NCI-H1417 (cell line): ENCODE measurements at regions not wholly inside any gene's neighbourhood (a gene's known extent, or its start where the extent isn't known, plus 50 kb on each side); places are given as distances from the start of the nearest gene placed in this dataset.
"Not testable (repeated sequence)": the region's sequence is repeated elsewhere in the genome, so short reads cannot be mapped to it uniquely, and the experiment has no call there.

Source experiments
- DNase-seq, 3 experiments: peaks; one replicate each; lab custom pipeline; 2025; lab: John Stamatoyannopoulos, UW

DNA sequence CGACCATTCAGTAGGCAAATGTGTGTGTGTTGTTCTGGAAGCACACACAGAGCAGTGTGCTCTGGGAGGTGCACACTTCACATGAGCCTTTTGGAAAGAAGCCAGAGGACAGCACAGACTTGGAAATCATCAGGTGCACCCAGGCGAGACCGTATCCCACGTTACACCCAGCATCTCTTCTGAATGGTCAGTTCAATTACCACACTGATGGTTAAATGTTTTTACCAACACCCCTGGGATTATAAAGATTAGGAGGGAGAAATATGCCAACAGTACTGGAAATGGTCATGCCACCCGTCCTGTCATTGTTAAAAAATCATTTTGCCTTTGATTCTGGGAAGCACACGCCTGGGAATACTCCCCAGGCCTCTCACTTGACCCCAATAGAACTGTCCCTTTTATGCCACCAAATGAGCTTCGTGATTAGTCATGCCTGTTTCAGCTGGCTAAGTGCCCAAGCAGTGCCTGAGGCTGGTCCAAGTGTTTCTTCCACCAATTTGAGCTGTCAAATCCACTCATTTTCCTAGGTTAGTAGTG lies 183.7 kb downstream of the NRP2 start:
- DNase-seq, result peak; percentile 80 to 95 (median 85)

DNA sequence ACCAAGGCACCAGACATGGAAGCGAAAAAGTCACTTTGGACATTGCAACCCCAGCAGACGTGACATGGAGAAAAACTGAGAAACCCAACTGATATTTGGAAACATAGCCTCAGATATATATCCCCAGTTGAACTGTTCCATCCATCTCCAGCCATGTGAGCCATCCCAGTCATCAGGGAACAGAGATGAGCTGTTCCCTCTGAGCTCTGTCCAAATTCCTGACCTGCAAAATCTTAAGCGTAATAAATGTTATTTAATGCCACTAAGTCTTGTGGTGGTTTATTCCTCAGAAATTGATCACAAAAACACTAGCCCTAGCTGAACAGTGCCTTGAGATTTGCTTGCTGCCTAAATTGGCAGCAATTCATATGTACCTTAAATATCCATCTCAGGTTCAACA lies 182.8 kb downstream of the NRP2 start:
- no peak for DNase-seq

DNA sequence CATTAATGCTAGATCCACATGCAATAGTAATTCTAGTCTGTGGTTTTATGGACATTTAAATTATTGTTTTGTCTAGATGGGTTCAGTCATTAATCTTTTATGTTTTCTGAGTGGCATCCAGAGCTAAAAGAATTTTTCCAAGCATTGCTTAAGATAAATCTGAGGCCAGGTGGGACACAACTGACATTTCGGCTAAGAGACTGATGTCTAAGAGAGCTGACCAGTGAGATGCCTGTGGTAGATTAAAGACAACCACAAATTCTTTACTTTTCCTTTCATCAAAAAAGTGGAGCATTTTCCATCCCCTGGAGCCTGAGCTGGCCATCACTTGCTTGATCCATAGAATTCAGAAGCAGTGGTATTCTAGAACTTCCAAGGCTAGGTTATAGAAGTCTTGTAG lies 182.2 kb downstream of the NRP2 start:
- DNase-seq, result no peak

DNA sequence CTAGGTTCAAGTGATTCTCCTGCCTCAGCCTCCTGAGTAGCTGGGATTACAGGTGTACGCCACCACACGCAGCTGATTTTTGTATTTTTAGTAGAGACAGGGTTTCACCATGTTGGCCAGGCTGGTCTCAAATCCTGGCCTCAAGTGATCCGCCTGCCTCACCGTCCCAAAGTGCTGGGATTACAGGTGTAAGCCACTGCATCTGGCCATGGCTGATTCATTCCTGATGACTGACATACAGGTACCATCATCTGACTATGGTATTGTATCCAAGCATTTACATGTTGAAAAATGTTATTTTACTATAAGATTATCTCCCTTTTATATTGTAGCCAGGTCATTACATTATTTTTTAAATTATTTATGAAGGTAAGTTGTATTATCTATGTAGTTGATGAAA lies 180.5 kb downstream of the NRP2 start:
- DNase-seq, result not testable (repeated sequence)

DNA sequence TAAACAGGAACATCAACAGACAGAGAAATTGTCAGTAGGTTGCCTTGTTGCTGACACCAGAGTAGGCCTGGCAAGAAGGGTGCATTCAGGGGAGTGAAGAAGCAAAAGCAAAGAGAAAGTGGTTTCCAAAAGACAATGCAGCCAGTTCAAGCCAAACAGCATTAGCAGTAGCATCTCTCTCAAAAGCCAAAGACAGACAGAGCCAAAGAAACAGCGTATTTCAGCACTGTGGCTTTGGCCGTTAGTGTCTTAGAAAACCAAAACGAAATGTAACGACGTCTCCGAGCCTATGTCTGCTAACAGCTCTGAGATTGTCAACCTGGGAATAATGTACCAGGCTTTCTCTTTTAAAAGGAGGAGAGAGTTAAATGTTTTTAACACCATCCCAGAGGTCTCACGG lies 178.6 kb downstream of the NRP2 start:
- DNase-seq, result no peak

DNA sequence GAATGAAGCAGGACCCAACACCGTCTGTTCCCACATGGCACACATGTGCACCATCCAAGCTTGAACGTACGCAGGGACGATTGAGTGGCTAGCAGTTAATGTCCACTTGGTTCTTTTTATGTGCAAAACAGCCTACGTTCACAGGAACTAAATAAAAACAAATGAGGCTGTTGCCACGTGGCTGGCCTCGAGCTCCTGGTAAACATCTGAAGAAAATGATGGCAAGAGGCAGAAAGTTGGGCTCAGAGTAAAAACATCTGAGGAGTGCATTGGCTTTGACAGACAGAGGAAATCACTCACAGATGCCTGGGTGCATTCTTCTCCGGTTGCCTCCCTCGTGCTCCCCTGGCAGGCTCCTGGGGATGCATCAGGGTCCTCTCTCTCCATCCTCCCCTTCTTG lies 177.9 kb downstream of the NRP2 start:
- no peak for DNase-seq

DNA sequence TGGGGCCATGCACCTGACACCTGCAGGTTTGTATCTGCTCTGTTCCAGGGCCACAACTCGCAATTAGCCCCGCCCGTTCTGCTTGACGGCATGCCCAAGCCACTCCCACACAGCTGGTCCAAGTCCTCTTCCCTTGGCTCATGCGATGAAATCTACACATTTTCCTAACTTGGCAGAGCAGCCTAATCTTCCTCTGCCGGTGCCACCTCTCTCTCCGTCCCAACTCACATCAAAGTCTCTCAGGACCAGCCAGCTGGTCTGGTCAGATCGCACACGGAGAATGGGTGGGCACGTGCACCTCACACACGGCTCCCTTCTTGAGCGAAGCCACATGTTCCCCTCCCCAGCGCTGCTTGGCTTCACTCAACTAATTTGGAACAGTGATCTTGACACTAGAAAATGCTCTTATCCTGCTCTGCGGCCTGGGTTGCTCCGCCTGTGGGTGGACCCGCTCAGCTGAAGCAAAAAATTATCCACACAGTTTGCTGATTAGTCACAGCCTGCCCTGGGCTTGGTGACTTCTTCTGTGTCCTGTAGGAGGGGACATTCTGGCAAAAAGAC lies 176.7 kb downstream of the NRP2 start:
- DNase-seq, result peak in 1 of 3 experiments; percentile 49

DNA sequence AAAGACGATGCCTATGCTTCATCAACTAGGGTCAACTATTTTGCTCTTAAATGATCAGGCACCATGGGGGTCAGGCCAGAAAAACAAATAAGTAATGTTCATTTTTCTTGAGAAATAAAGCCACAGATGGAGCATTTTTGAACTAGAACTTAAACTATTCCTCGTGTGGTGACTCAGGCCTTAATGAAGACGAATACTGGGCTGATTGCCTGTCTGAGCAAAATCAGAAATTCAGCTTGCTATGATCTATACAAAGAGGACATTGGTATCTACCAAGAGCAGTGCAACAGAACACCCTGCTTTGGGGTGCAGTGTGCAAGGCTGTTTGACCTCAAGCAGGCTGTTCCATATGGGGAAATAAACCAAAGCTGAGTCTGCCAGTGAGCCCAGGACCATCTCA lies 176.0 kb downstream of the NRP2 start:
- no peak for DNase-seq

DNA sequence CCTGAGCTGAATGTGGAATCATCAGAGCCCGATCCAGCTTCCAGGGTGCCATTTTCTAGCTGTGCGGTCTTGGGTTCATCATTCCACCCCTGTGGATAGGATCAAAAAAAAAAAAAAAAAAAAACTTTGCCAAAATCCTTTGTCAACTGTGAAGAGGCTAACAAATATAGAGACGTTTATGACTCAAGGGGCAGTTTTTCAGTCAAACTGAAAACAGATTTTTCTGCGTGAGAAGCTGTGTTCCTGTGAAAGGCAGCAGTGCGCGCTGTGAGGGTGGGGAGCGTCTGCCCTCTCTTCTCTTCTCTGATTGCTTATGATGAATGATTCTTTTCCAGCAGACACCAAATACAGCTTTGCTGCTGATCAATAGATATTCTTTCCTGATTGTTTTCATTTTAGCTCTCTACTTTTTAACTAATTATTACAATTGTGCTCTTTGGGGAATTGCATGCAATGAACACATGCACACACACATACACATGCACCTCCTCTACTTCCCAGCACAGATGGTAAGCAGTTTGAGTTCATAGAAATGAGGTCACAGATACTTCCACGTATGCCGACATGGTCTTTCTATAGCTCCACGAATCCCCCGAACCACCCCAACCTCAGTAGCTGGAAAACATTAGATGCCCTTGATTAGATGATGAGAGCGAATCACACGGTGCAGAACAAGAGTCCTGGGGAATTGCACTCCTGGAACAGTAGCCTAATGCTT lies 175.4 kb downstream of the NRP2 start:
- DNase-seq, result no peak

DNA sequence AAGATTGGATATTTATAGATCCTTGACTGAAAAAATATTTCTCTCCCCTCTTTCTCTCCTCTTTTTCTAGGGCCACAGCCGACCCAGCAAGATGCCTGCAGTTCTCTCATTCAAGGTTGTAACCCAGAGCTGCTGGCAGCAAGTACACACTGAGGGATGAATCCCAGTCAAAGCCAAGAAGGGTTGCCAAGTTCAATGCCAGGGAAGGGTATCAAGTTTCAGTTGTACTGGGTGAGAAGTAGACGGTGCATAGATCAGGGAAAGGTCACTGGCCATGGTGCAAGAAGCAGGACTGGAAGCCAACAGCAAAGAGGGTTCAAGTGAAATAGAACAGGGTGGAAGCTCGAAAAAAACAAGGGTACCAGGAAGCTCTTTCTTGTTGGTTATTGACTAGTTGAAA lies 170.2 kb downstream of the NRP2 start:
- no peak for DNase-seq

DNA sequence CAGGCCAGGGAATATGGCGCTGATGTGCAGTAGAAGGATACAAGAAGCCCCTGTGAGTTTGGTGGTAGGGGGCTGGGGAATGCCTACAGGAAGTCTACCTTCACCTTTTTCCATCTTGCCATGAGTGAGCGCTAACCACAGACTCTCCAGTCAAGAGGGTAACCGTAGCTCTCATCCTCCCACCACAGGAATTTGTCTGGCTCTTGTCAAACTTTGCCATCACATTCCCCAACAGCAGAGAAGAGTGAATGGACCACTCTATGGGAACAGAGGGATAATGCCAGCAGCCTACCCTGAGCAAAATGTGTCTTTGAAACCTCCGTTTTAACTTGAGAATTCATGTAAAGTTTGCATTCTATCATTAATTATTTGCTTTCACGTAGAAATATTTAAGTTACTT lies 168.3 kb downstream of the NRP2 start:
- no peak for DNase-seq

DNA sequence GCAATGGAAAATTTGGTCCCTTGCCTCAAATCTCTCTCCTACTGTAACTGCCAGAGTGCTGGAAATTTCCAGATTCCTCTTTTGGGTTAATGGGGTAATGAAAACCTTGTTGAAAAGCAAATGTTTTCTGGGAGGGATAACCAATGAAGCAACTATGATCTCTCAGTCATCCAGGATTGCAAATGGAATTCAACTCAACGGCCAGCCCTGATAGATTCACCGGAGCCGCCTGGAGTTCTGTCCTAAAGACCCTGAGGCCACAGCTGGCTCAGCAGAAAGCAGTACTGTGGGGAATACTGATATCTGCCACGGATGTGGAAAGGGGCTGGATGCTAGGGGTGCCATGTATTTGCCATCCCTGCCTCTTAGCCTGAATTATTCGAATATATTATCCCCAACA lies 167.8 kb downstream of the NRP2 start:
- DNase-seq, result no peak

DNA sequence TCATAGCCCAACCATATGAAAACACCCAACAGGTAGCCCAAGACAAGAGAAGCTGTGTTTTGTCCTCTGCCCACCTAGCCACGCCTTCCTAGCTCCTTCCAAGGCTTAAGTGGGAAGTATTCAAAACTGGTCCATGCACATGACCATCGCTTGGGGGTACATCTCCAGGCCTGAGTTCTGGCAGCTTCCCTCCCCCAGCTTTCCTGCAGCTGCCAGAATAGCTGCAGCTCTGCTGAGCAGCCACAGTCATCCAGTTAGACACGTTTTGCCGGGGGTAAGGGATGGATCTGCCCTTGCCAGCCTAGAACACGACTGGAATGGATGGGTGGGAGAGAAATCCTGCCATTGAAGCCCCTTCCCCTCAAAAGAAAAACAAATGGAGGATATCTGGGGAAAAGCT lies 166.8 kb downstream of the NRP2 start:
- DNase-seq, result no peak

DNA sequence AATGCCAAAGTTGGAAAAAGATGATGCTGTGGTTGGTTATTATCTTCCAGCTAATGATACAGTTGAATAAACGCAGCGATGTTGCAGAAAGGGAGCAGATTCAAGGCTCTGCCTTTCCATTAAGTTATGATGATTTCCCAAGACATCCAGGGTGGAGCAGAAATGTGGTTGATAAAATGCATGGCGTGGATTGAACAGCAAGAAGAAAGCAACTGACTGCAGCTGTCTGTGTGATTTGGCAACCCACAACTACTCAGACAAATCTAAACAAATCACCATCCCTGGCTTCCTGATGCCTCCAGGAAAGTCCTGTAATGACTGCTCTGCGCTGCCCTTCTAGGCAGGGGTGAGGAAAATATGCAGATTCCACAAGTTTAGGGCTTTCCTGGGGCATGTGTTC lies 166.3 kb downstream of the NRP2 start:
- no peak for DNase-seq
